ENCODE measurements at regions not wholly inside any gene's neighbourhood (a gene's known extent, or its start where the extent isn't known, plus 50 kb on each side); places are given as distances from the start of the nearest gene placed in this dataset.
"Not testable (repeated sequence)": the region's sequence is repeated elsewhere in the genome, so short reads cannot be mapped to it uniquely, and the experiment has no call there.

DNA sequence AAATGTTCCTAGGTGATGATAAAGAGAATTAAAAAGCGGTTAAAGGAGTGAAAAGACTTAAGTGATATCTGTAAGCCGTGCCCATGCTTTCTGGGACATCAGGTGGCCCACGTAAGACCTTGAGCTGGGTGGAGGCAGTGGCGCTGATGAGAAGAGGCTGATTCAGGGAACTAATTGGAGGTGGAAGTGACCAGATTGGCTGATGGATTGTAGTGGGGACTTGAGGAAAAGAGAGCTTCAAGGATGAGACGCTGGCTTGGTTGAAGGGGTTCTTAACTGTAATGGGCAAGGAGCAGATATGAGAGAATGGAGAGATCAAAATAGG is 69.1 kb upstream of the EP300 start:
- DNase-seq: peak; percentile 26

DNA sequence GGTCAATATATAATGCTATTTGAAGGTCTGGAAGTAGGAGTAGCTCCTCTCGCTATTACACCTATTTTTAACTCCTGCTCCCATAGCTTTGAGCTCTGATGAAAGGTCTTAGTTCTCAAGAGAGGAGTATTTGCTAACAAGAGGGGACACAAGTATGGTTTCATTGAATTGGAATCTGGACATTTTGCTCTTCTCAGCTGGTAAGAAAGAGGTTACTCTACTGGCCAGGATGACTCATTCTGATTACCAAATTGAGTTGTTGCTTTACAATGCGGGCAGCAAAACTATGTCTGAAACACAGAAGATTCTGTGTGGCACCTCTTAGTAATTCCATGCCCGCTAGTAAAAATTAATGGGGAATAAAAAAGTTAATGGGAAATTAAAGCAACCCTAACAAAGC is 63.6 kb upstream of the EP300 start:
- DNase-seq: no peak

DNA sequence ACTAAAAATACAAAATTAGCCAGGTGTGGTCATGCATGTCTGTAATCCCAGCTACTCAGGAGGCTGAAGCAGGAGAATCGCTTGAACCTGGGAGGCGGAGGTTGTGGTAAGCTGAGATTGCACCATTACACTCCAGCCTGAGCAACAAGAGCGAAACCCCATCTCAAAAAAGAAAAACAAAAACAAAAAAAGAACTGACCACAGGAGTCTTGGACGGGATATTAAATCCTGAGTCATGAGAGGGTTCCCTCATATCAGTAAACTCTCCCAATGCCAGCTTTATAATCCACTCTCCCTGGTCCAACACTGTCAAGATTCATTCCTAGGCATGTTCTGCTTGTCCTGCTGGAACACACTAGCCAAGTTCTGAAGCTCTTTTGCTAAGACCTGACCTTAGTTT is 61.5 kb upstream of the EP300 start:
- no peak for DNase-seq

- DNase-seq: no peak
Measured at GRCh38 chr22:41034706-41035105, 57.7 kb upstream of the EP300 start.

DNA sequence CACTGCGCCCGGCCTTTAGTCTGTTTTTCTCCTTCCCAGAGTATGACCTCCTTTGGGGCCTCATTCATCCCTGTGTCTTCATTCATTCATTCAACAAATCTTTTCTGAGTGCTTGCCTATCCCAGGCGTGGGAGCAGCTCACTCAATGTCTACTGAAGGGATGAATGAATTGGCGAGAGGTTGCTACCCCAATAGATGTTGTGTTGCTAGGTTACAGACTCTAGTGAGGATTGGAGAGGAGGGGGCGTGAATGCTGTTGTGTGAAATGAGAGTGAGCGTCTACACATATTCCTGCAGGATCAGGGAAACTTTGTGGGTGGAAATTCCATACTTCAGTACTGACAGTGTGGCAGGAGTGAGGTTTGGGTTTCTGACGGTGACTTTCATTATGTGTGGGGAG is 55.5 kb upstream of the EP300 start:
- no peak for DNase-seq

GRCh38 chr22:41038732-41039131 is 53.7 kb upstream of the EP300 start:
- DNase-seq: no peak

- DNase-seq: not testable (repeated sequence)
Measured at GRCh38 chr22:41039641-41040040, 52.8 kb upstream of the EP300 start.

DNA sequence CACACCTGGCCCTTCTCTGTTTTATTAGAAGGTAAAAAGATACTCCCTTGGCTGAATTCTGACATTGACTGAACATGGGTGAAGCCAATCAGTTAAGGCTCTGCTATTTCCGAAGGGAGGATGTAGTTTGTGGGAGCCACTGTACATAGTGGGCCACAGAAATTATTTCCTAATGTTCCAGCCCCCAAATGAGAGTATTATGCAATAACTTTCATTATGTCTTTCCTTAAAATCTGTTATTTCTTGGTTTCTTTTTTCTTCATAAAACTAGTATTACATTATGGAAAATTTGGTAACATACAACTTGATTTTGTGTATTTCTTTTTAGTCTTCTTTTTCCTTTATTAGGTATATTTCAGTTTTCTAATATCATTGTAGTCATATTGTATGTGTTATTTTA is 51.9 kb upstream of the EP300 start:
- DNase-seq: no peak

GRCh38 chr22:41041532-41041931 is 50.9 kb upstream of the EP300 start:
- DNase-seq: no peak

Data from retina (tissue), 1 donor.